Heart left ventricle (tissue), 16 donors: ENCODE measurements at regions not wholly inside any gene's neighbourhood (a gene's known extent, or its start where the extent isn't known, plus 50 kb on each side); places are given as distances from the start of the nearest gene placed in this dataset.

Source experiments
- ATAC-seq, 4 donors: fragments of 200-7000 bp; cut with Tn5 transposase; one replicate each; pipeline ENCODE4 v1.9.1; 2020 to 2022; ENCODE audit warnings: moderate library complexity in 4 of 4, mild to moderate bottlenecking in 3 of 4, moderate number of reproducible peaks in 1 of 4
- DNase-seq, 5 donors: peaks; one replicate each; pipeline ENCODE4 v3.0.0-alpha.2; 2020
- H3K27ac ChIP-seq, 12 donors: fragments of 200-600 bp; sonication (generic) in 4 of 12; one replicate each; pipeline versions ENCODE4 v1.5.0 to v1.8.0; 2016 to 2022; ENCODE audit warnings: mild to moderate bottlenecking in 2 of 12
- H3K27me3 ChIP-seq, 9 donors: fragments of 200-600 bp; sonication (generic) in 2 of 9; one replicate each; pipeline versions ENCODE4 v1.5.1 to v1.8.0; 2016 to 2022; ENCODE audit warnings: mild to moderate bottlenecking in 3 of 9
- H3K36me3 ChIP-seq, 9 donors: fragments of 200-600 bp; sonication (generic) in 2 of 9; one replicate each; pipeline versions ENCODE4 v1.5.0 to v1.8.0; 2018 to 2022; ENCODE audit warnings: mild to moderate bottlenecking in 2 of 9
- H3K4me1 ChIP-seq, 12 donors: fragments of 200-600 bp; sonication (generic) in 4 of 12; one replicate each; pipeline versions ENCODE4 v1.5.0 to v1.8.0; 2016 to 2022; ENCODE audit warnings: mild to moderate bottlenecking in 3 of 12
- H3K4me3 ChIP-seq, 12 donors: fragments of 200-600 bp; sonication (generic) in 4 of 12; one replicate each; pipeline versions ENCODE4 v1.5.0 to v1.8.0; 2017 to 2022; ENCODE audit warnings: mild to moderate bottlenecking in 9 of 12, moderate library complexity in 4 of 12
- H3K9me3 ChIP-seq, 12 donors: fragments of 200-600 bp; sonication (generic) in 4 of 12; one replicate each; pipeline versions ENCODE4 v1.5.0 to v1.8.0; 2016 to 2022; ENCODE audit warnings: mild to moderate bottlenecking in 1 of 12
- POLR2A ChIP-seq, 2 donors: fragments of 450-650 bp; IDR thresholded peaks; one replicate each; pipeline ENCODE4 v1.6.1; 2017; ENCODE audit warnings: antibody characterized with exemption in 2 of 2, mild to moderate bottlenecking in 2 of 2, moderate library complexity in 2 of 2
- WGBS, 4 donors: extraction: QIAGEN DNeasy Blood & Tissue Kit in 2 of 4; methylation state at CpG; one replicate each; pipeline versions ENCODE4 v1.1.5 to v1.1.7; 2013 to 2018; 5-methylcytosine and 5-hydroxymethylcytosine counted together
- intact Hi-C, 10 donors: fragments of 100-400 bp; cut with DNase I; formaldehyde crosslinking; loops; one replicate each; pipeline versions ENCODE4 v1.11.1 to v1.14.2; 2022
- TF ChIP-seq, protein P1 (sequence below), 12 donors: fragments of 200-600 bp; sonication (generic) in 4 of 12; IDR thresholded peaks; one replicate each; pipeline versions ENCODE4 v1.5.0 to v1.8.0; 2018 to 2022; ENCODE audit warnings: antibody characterized with exemption in 12 of 12, mild to moderate bottlenecking in 5 of 12
- donor health status: ischemic (EF 13 %, LVEDD 7.1; RV severe dilation, severe dysfunction).
- donor health status: healthy with polysubstance abuse.
- donor health status: DM: no; HTN: yes; CAD: no.
- donor health status: DM: no; HTN: no; CAD: no.
- donor health status: ischemic (EF 25% LVEDD 6.9; RV normal size, moderate dysfunction).
- donor health status: ischemic (EF 25% LVEDD 5.7; RV mildly dilated, moderate dysfunction).
- donor health status: healthy.
- donor health status: DM: yes; HTN: yes; CAD: no.
- donor health status: ischemic (EF 35%, LVEDD 5.7; RV mildly dilated, moderate dysfunction).
- donor health status: nonischemic (EF 11% LVEDD 7.7; RV severe dilation, severe dysfunction).
- donor health status: DM: yes; HTN: yes; CAD: no.
- donor health status: PGD.
- donor health status: ischemic (EF 29% LVEDD 5.4; RV normal size, mild dysfunction).
- donor health status: nonischemic (EF 23%, LVEDD 6.1; RV moderate dilation, normal function).

DNA sequence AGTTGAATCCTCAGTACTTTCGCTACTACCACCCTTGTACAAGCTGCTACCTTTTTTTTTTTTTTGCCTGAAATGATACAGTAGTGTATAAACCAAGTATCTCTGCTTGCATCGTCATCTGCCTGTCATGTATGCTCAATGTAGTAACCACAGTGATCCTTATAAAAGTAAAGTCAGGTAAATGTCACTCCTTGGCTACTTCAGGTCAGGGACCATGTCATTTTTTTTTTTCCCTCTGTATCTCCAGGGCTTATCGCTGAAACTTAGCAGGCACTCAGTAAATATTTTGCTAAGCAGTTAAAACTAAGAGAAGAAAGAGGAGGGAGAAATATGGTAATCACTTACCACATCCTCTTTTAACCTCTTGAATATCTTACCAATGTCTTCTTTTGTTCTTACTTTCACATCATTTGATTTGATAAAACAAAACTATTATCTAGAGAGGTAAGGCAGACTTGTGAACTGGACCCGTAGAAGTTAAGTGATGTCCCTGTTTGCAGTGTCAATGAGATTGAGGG lies 96.8 kb upstream of the KLF12 start:
- peak overlapping the region in 1 of 12 donors; percentile 4 for H3K4me3 ChIP-seq

GRCh38 chr13:74229242-74229641 lies 95.0 kb upstream of the KLF12 start:
- Histone ChIP-seq H3K27me3 (no peaks in the 10 kb centered on the region), H3K9me3 (no peaks in the 10 kb centered on the region), H3K27ac (no peak overlapping the region), H3K4me1 (no peaks in the 10 kb centered on the region), H3K4me3 (no peak overlapping the region), H3K36me3 (no peaks in the 10 kb centered on the region)
- DNase-seq (no peak), ATAC-seq (no peak)
- WGBS, 4 donors: 86 to 91% (median 89%) methylated on average over 4 of the region's 4 CpGs
- no peak for TF ChIP-seq POLR2A (IDR thresholded peaks at IDR 0.05)
- TF ChIP-seq, protein P1, sequence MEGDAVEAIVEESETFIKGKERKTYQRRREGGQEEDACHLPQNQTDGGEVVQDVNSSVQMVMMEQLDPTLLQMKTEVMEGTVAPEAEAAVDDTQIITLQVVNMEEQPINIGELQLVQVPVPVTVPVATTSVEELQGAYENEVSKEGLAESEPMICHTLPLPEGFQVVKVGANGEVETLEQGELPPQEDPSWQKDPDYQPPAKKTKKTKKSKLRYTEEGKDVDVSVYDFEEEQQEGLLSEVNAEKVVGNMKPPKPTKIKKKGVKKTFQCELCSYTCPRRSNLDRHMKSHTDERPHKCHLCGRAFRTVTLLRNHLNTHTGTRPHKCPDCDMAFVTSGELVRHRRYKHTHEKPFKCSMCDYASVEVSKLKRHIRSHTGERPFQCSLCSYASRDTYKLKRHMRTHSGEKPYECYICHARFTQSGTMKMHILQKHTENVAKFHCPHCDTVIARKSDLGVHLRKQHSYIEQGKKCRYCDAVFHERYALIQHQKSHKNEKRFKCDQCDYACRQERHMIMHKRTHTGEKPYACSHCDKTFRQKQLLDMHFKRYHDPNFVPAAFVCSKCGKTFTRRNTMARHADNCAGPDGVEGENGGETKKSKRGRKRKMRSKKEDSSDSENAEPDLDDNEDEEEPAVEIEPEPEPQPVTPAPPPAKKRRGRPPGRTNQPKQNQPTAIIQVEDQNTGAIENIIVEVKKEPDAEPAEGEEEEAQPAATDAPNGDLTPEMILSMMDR (IDR thresholded peaks at IDR 0.05): no peak
- intact Hi-C loops: no loop called here

More for the DNA sequence above, 96.8 kb upstream of the KLF12 start:
- H3K27ac ChIP-seq: peak overlapping the region in 1 of 12 donors; percentile 29
- H3K9me3 ChIP-seq: no peaks in the 10 kb centered on the region
- 85 to 91% (median 89%) methylated on average over 4 of the region's 4 CpGs for WGBS, 4 donors
- no peaks in the 10 kb centered on the region for H3K27me3 ChIP-seq
- DNase-seq (no peak), ATAC-seq (no peak)
- no peaks in the 10 kb centered on the region for H3K4me1 ChIP-seq
- TF ChIP-seq POLR2A (IDR thresholded peaks at IDR 0.05): no peak
- TF ChIP-seq, protein P1 (IDR thresholded peaks at IDR 0.05): no peak
- intact Hi-C loops: no loop called here
- no peaks in the 10 kb centered on the region for H3K36me3 ChIP-seq

- ATAC-seq (no peak), DNase-seq (no peak)
- intact Hi-C loops: no loop called here
- Histone ChIP-seq H3K27me3 (no peaks in the 10 kb centered on the region), H3K27ac (no peak overlapping the region), H3K36me3 (no peaks in the 10 kb centered on the region), H3K9me3 (no peaks in the 10 kb centered on the region), H3K4me1 (no peaks in the 10 kb centered on the region), H3K4me3 (no peak overlapping the region)
- TF ChIP-seq, protein P1 (IDR thresholded peaks at IDR 0.05): no peak
- TF ChIP-seq POLR2A (IDR thresholded peaks at IDR 0.05): no peak
- 92 to 95% (median 93%) methylated on average over 6 of the region's 6 CpGs for WGBS, 4 donors
These were observed 93.4 kb upstream of the KLF12 start for GRCh38 chr13:74227476-74228158.

- ATAC-seq (no peak), DNase-seq (no peak)
- H3K4me3 ChIP-seq: no peak overlapping the region
- no peaks in the 10 kb centered on the region for H3K9me3 ChIP-seq
- no peak for TF ChIP-seq POLR2A (IDR thresholded peaks at IDR 0.05)
- TF ChIP-seq, protein P1 (IDR thresholded peaks at IDR 0.05): no peak
- H3K27ac ChIP-seq: no peak overlapping the region
- no peaks in the 10 kb centered on the region for H3K27me3 ChIP-seq
- no peaks in the 10 kb centered on the region for H3K4me1 ChIP-seq
- 88 to 92% (median 90%) methylated on average over 4 of the region's 4 CpGs for WGBS, 4 donors
- intact Hi-C loops: no loop called here
- no peaks in the 10 kb centered on the region for H3K36me3 ChIP-seq
These were observed 92.7 kb upstream of the KLF12 start for GRCh38 chr13:74226791-74227475.
